ENCODE measurements at regions not wholly inside any gene's neighbourhood (a gene's known extent, or its start where the extent isn't known, plus 50 kb on each side); places are given as distances from the start of the nearest gene placed in this dataset.

DNA sequence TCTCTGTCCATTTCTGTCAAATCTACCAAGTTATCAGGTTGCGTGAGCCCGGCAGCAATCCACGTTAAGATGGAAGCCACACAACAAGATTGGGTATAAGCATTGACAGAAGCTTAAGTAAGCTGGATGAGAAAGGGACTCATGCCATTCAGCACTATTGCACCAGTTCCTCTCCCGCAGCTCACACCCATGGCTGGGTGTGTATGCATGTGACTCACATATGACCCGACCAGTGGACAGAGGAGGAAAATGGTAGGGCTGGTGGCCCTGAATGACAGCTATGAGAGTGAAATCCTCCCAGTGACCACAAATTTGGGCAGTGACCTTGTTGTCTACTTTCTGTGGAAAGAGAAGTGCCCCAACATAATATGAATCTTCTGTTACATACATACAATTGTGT lies 113.5 kb downstream of the OTOR start:
- Mint-ChIP-seq H3K36me3 (ENCODE audit: insufficient read depth in 1 of 3, low read depth in 3 of 3) (no peaks in the 10 kb centered on the region), H3K4me1 (no peaks in the 10 kb centered on the region), H3K27me3 (ENCODE audit: low read depth) (no peaks in the 10 kb centered on the region; the same call in 1 of the 2 replicates), H3K4me3 (no peak overlapping the region), H3K9me3 (peaks cover 0 to 2% of the 10 kb centered on the region in 2 experiments; a peak in 1 of 5 replicates), H3K27ac (no peak overlapping the region)
- Histone ChIP-seq H3K4ac (ENCODE audit: low read depth, low read length) (no peak overlapping the region), H2BK15ac (ENCODE audit: low read depth, low read length) (no peak overlapping the region), H3K27ac (ENCODE audit: insufficient read length, low read depth, low read length) (no peak overlapping the region), H3K56ac (ENCODE audit: insufficient read length, low read depth, low read length) (no peak overlapping the region), H3K18ac (ENCODE audit: insufficient read length, low read depth, low read length) (no peak overlapping the region), H2BK12ac (ENCODE audit: insufficient read length, low read depth, low read length) (no peak overlapping the region), H4K8ac (replicated peaks; ENCODE audit: insufficient read length, low read depth, low read length) (no peak overlapping the region), H3K79me1 (ENCODE audit: insufficient read depth, low read depth, low read length, poor library complexity, severe bottlenecking) (no peaks in the 10 kb centered on the region), H4K20me1 (ENCODE audit: control insufficient read depth, insufficient read depth, insufficient read length) (no peaks in the 10 kb centered on the region), H3K14ac (ENCODE audit: insufficient read depth, low read length) (no peak overlapping the region), H2AFZ (ENCODE audit: low read length) (no peak overlapping the region), H4K5ac (ENCODE audit: insufficient read length, low read depth, low read length) (no peak overlapping the region), H3K23ac (ENCODE audit: insufficient read length, low read depth, low read length) (no peak overlapping the region), H3K27me3 (ENCODE audit: insufficient read depth, low read length) (no peaks in the 10 kb centered on the region), H2BK5ac (ENCODE audit: insufficient read length, low read length) (no peak overlapping the region), H2BK20ac (ENCODE audit: low read depth, low read length, poor library complexity, severe bottlenecking) (no peak overlapping the region), H2BK120ac (ENCODE audit: low read depth, low read length, poor library complexity, severe bottlenecking) (no peak overlapping the region), H3T11ph (ENCODE audit: low read length) (no peak overlapping the region), H4K91ac (ENCODE audit: insufficient read length, low read depth, low read length) (no peak overlapping the region), H3K79me2 (ENCODE audit: insufficient read depth, low read length) (no peaks in the 10 kb centered on the region), H3K23me2 (ENCODE audit: insufficient read length, low read depth, low read length, poor library complexity, severe bottlenecking) (no peaks in the 10 kb centered on the region), H3K4me2 (ENCODE audit: insufficient read depth, insufficient read length, low read length) (no peak overlapping the region), H3K9ac (ENCODE audit: extremely low read depth, insufficient read length, low read length) (no peak overlapping the region), H2AK5ac (ENCODE audit: insufficient read length, low read length) (no peak overlapping the region), H3K4me1 (ENCODE audit: insufficient read depth, low read length) (no peaks in the 10 kb centered on the region), H3K9me3 (ENCODE audit: control insufficient read depth, low read depth, low read length) (no peaks in the 10 kb centered on the region)
- no CpG with 5 or more reads among the region's 5 CpGs for WGBS (ENCODE audit: extremely low coverage, insufficient read length, low lambda C conversion rate)
- TF ChIP-seq, protein P1, sequence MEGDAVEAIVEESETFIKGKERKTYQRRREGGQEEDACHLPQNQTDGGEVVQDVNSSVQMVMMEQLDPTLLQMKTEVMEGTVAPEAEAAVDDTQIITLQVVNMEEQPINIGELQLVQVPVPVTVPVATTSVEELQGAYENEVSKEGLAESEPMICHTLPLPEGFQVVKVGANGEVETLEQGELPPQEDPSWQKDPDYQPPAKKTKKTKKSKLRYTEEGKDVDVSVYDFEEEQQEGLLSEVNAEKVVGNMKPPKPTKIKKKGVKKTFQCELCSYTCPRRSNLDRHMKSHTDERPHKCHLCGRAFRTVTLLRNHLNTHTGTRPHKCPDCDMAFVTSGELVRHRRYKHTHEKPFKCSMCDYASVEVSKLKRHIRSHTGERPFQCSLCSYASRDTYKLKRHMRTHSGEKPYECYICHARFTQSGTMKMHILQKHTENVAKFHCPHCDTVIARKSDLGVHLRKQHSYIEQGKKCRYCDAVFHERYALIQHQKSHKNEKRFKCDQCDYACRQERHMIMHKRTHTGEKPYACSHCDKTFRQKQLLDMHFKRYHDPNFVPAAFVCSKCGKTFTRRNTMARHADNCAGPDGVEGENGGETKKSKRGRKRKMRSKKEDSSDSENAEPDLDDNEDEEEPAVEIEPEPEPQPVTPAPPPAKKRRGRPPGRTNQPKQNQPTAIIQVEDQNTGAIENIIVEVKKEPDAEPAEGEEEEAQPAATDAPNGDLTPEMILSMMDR (conservative IDR thresholded peaks at IDR 0.05): no peak
- no peak for DNase-seq

Measured in H9 (cell line).